Ovary (tissue), 7 donors: ENCODE measurements at regions not wholly inside any gene's neighbourhood (a gene's known extent, or its start where the extent isn't known, plus 50 kb on each side); places are given as distances from the start of the nearest gene placed in this dataset.

Experiments used
- DNase-seq, 5 donors: peaks; one replicate each; pipeline ENCODE4 v3.0.0-alpha.2; 2019 to 2020
- H3K27ac ChIP-seq, 2 donors: fragments of 200-600 bp; one replicate each; pipeline versions ENCODE4 v1.5.1 to v1.8.0; 2019 to 2022
- H3K27me3 ChIP-seq: fragments of 200-600 bp; one replicate; pipeline ENCODE4 v1.8.0; 2022
- H3K36me3 ChIP-seq: fragments of 200-600 bp; sonication (generic); one replicate; pipeline ENCODE4 v1.5.1; 2019
- H3K4me1 ChIP-seq: one replicate; pipeline ENCODE4 v1.8.1; 2013; ENCODE audit warnings: mild to moderate bottlenecking, moderate library complexity; ENCODE audit not compliant: insufficient read depth
- H3K4me3 ChIP-seq: fragments of 200-600 bp; sonication (generic); one replicate; pipeline ENCODE4 v1.5.1; 2017
- H3K9me3 ChIP-seq, 2 donors: fragments of 200-600 bp in 1 of 2; sonication (generic) in 1 of 2; one replicate each; pipeline versions ENCODE4 v1.5.1 to v1.8.1; 2013 to 2019; ENCODE audit warnings: mild to moderate bottlenecking in 1 of 2, moderate library complexity in 1 of 2
- CTCF ChIP-seq, 3 donors: fragments of 450-650 bp in 2 of 3; fragments of 200-600 bp in 1 of 3; IDR thresholded peaks; one replicate each; pipeline versions ENCODE4 v1.5.1 to v1.8.0; 2016 to 2022; ENCODE audit warnings: antibody characterized with exemption in 3 of 3, mild to moderate bottlenecking in 1 of 3
- EP300 ChIP-seq: sonication (generic); formaldehyde crosslinking; IDR thresholded peaks from one replicate; pipeline ENCODE4 v1.6.1; 2017; ENCODE audit warnings: antibody characterized with exemption
- POLR2A ChIP-seq: fragments of 450-650 bp; IDR thresholded peaks from one replicate; pipeline ENCODE4 v1.6.1; 2017; ENCODE audit warnings: antibody characterized with exemption, mild to moderate bottlenecking, moderate library complexity
- WGBS, 3 donors: extraction: QIAGEN DNeasy Blood & Tissue Kit in 1 of 3; methylation state at CpG; one replicate each; pipeline versions ENCODE4 v1.1.5 to v1.1.7; 2013 to 2017; 5-methylcytosine and 5-hydroxymethylcytosine counted together
- intact Hi-C, 4 donors: fragments of 100-400 bp; cut with DNase I; formaldehyde crosslinking; loops; one replicate each; pipeline versions ENCODE4 v1.11.0 to v1.15.1; 2022 to 2023
- donor health status: DM: no; HTN: no; CAD: no; lungs with moderate emphysema.
- donor health status: DM: no; HTN: no; CAD: no.
- donor health status: Bipolar disorder and iron deficiency.
- donor health status: DM: no; HTN: no; CAD: no.
- donor health status: DM: yes; HTN: yes; CAD: no.

- no peaks in the 10 kb centered on the region for H3K9me3 ChIP-seq
- no peaks in the 10 kb centered on the region for H3K4me1 ChIP-seq
- no peak for DNase-seq
- WGBS, 3 donors, result 83 to 88% (median 87%) methylated on average over 9 of the region's 9 CpGs
- TF ChIP-seq EP300, result no peak
- TF ChIP-seq CTCF (IDR thresholded peaks at IDR 0.05), result no peak
- TF ChIP-seq POLR2A, result no peak
- H3K27ac ChIP-seq, result no peak overlapping the region
- H3K36me3 ChIP-seq, result no peaks in the 10 kb centered on the region
- no peaks in the 10 kb centered on the region for H3K27me3 ChIP-seq
- intact Hi-C loops, result no loop called here
- no peak overlapping the region for H3K4me3 ChIP-seq
Observed at GRCh38 chr16:79358188-79358587, 242.3 kb downstream of the MAF start.

DNA sequence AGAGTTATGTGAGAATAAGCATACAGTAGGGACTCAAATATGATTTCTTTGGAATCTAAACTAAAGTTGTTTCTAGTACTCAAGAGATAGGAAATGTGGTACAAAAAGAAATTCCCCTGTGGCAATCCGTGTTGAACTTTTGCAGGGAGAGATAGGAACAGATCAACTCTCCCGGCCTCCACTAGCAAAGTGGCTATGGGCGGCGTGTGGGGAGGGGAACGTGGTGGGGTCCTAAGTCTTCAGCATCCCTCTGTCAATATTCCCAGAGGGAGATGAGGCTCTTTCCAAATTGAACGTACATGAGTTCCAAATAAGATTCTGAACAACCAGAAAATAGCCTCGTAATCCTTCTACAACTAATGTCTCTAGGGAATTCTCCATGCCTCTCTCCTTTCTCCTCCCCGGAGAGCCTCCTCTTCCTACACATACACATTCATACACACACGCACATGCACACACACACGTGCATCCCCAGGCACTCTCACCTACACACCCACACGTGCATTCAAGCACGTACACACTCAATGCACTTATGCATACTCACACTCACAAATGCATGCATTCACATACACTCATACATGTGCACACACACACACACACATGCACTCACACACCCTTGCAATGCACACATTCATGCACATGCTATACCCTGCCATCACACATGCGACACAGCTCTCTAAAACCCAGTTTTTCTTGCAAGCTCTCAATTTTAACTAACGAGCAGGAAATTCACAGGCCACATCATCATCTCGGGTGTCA, 244.8 kb downstream of the MAF start:
- H3K27ac ChIP-seq, result no peak overlapping the region
- no peak for DNase-seq
- no peak overlapping the region for H3K4me3 ChIP-seq
- 81 to 88% (median 83%) methylated on average over 15 of the region's 15 CpGs for WGBS, 3 donors
- H3K36me3 ChIP-seq, result no peaks in the 10 kb centered on the region
- TF ChIP-seq EP300 (no peak), CTCF (IDR thresholded peaks at IDR 0.05) (no peak), POLR2A (no peak)
- no peaks in the 10 kb centered on the region for H3K4me1 ChIP-seq
- intact Hi-C loops, result no loop called here
- no peaks in the 10 kb centered on the region for H3K9me3 ChIP-seq
- H3K27me3 ChIP-seq, result no peaks in the 10 kb centered on the region

GRCh38 chr16:79351927-79352326, 248.6 kb downstream of the MAF start:
- Histone ChIP-seq H3K4me1 (peaks cover 1% of the 10 kb centered on the region), H3K36me3 (no peaks in the 10 kb centered on the region), H3K9me3 (no peaks in the 10 kb centered on the region), H3K4me3 (no peak overlapping the region), H3K27ac (no peak overlapping the region), H3K27me3 (no peaks in the 10 kb centered on the region)
- TF ChIP-seq EP300 (no peak), POLR2A (no peak), CTCF (IDR thresholded peaks at IDR 0.05) (no peak)
- no peak for DNase-seq
- WGBS, 3 donors, result 90 to 93% (median 91%) methylated on average over 7 of the region's 7 CpGs
- intact Hi-C loops, result no loop called here

- H3K4me3 ChIP-seq, result no peak overlapping the region
- intact Hi-C loops, result loop anchor here in 1 of 4 donors (10.0 kb wide), 1 partner anchor 55 kb away; no protein-coding TSS in a partner anchor
- H3K36me3 ChIP-seq, result no peaks in the 10 kb centered on the region
- no peak for TF ChIP-seq CTCF (IDR thresholded peaks at IDR 0.05)
- peaks cover 1% of the 10 kb centered on the region for H3K4me1 ChIP-seq
- H3K9me3 ChIP-seq, result no peaks in the 10 kb centered on the region
- H3K27me3 ChIP-seq, result no peaks in the 10 kb centered on the region
- WGBS, 3 donors, result 93 to 97% (median 93%) methylated on average over 3 of the region's 3 CpGs
- H3K27ac ChIP-seq, result no peak overlapping the region
- DNase-seq, result no peak
Observed at GRCh38 chr16:79349803-79350202, 250.7 kb downstream of the MAF start.
